HG02938 (cell line): ENCODE measurements at regions not wholly inside any gene's neighbourhood (a gene's known extent, or its start where the extent isn't known, plus 50 kb on each side); places are given as distances from the start of the nearest gene placed in this dataset.
"Not testable (repeated sequence)": the region's sequence is repeated elsewhere in the genome, so short reads cannot be mapped to it uniquely, and the experiment has no call there.

Experiments
- ATAC-seq: cut with Tn5 transposase; IDR thresholded peaks from one replicate; pipeline ENCODE4 v1.9.1; 2021; ENCODE audit warnings: mild to moderate bottlenecking, moderate library complexity; ENCODE audit not compliant: unreplicated experiment

DNA sequence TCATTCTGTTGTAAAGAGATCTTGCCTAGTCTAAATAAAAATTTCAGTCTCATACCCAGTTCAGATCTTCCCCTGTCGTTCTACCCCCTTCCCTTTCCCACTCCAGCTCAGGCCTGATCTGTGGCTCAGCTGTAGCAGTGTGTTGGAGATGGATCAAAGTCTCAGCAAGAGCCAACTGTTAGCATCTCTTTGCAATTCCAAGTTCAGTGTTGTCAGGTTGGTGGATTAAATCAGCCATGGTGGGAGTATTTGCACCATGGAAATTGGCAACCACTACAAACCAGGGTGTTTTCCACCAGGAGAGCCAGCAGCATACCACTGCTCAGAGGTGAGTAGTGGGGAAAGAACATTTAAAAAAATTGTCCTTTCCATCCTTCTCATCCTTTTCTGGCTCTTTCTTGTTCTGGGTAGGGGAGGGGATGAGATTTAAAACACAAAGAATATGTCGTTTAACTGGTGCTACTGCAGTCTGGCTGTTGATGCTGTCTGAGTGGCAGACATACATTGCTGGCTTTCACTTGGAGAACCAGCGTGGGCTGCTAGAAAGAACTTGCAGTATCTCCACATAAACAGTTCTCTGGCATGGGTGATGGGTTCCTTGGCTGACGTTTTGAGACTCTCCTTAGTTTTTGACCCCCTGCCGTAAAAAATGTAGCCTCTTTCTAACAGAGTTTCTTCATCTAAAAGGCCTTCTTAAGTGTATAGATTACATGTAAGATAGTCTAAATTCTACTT lies 514.1 kb downstream of the RAB38 start:
- ATAC-seq, result no peak

DNA sequence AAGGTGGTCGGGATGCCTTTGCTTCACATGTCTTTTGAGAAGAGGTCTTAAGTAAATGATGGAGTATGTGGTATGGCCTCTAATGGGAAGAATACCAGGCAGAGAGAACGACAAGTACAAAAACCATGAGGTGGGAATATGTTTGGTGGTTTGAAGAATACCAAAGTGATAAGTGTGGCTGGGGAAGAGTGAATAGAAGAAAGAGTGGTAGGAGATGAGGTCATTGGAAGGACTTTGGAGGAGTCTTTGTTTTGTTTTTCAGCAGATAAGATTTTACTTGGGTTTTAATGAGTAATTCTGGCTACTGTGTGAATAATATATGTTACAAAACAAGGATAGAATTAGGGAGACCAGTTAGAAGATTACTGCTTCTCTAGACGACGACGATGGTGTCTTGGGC lies 515.4 kb downstream of the RAB38 start:
- no peak for ATAC-seq

DNA sequence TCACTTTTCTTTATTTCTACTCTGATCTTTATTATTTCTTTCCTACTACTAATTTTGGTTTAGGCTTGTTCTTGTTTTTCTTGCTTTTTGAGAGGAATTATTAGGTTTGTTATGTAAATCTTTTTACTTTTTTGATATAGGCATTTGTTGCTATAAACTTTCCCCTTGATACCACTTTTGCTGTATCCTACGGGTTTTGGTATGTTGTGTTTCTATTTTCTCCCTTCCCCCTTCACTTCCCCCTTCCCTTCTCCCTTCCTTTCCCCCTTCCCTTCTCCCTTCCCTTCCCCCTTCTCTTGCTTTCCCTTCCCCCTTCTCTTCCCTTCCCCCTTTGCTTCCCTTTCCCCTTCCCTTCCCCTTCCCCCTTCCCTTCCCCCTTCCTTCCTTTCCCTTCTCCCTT lies 529.6 kb downstream of the RAB38 start:
- no peak for ATAC-seq

DNA sequence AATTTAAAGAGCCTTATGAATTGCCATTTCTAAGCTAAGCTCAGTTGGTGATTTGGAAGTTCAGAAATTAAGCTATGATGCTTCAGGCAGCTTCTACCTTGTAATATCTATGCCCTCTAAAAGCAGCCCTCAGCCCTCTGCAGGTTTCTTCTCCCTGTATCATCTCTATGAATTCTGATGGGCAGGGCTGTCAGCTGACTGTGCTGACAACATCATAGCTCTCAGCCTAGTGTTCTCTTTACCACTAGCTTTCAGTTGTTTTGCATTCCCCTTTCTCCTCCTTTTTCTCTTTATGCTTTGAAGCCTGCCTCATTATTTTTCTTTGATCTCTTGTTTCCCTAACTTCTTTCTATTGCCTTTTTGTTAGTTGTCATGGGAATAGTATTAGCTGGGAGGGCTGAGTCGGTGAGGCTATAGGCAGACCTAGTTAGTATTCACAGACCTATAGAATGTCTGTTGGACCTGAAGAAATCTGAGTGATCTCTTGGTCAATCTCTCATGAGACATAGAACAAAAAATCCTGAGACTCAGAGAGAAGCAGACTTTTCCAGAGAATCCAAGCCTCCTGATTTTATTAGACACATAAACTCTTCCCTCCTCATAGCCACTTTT lies 535.4 kb downstream of the RAB38 start:
- ATAC-seq, result no peak

DNA sequence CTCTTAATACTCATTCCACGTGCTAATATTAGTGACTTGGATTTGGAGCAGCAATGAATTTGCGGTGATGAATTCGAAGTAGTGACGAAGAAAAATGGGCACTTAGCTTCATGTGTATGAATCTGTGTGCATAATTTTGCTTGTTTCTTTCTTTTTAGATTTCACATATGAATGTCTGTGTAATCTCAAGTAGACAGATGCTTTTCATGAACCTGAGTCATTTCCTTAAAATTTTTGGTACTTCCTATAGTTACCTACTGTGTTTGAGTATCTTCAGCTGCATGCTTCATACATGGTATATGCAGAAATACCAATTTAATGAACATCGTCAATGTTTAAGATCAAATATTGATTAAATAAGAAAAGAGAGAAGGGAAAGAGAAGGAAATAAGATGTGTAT lies 540.2 kb downstream of the RAB38 start:
- no peak for ATAC-seq

DNA sequence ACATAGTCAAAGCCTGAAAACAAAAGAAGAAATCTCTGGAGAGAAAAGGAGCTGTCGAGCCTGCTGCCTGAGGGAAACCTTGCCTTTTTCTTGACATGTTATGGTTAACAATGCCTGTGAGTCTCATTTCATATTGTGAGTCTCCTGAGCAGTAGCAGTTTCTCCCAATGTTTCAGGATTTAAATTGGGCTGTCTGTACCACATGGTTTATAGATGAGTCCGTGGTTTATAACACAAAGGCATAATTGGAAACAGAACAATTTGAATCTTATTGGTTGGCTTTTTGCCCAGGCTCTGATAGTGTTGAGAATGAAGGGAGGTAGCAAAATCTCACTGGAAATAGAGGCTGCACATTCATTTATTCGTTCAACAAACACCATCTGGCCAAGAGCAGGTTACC lies 540.9 kb downstream of the RAB38 start:
- no peak for ATAC-seq

DNA sequence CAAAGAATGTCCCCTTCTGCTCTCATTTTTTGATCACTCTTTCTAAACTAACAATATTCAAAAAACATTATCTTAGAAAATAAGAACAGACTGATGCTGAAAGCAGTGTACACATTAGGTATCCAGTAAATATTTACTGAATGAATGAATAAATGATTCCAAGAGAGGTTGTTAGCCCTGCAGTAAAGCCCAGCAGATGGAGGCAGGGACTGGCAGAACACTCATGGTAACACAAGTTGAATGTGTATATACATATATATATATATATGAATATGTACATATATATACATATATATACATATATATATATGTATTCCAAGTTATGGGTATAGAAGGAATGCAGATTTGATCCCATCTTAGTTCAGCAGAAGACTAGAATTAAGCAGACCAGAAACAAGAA lies 546.3 kb downstream of the RAB38 start:
- ATAC-seq, result no peak

DNA sequence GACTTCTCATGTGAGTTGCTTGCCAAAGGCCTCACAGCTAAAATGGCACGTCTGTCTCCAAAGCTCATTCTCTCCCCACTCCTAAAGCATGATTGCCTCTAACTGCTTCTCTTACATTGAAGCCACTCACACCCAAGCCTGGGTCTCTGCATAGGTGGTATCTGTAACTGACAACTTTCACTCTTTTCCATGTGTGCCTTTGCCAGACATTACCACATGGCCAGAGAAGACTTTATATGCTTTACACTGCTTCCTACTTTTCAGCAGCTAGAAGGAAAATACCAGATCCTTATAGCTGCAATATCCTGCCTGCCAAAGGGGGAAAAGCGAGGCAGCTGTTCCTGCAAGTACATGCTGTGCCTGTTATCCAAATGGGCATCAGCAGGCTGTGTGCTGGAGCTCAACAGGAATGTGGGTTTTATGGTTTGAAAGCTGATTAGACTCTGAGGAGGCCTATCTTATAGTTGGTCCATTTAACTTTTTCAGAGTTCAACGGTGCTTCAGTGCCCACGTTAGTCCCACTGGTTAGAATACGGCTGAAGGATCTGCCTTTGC lies 547.1 kb downstream of the RAB38 start:
- no peak for ATAC-seq

DNA sequence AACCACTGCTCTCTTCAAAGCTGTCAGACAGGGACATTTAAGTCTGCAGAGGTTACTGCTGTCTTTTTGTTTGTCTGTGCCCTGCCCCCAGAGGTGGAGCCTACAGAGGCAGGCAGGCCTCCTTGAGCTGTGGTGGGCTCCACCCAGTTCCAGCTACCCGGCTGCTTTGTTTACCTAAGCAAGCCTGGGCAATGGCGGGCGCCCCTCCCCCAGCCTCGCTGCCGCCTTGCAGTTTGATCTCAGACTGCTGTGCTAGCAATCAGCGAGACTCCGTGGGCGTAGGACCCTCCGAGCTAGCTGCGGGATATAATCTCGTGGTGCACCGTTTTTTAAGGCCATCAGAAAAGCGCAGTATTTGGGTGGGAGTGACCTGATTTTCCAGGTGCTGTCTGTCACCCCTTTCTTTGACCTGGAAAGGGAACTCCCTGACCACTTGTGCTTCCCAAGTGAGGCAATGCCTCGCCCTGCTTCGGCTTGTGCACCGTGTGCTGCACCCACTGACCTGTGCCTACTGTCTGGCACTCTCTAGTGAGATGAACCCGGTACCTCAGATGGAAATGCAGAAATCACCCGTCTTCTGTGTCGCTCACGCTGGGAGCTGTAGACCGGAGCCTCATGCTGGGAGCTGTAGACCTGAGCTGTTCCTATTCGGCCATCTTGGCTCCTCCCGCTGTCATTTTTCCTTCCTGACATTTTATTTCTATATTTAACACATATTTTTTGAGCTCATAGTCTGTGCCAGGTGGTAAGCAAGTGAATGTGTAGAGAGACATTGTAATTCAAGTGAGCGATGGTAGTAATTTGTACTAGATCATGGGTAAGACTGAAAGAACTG lies 551.5 kb downstream of the RAB38 start:
- not testable (repeated sequence) for ATAC-seq

DNA sequence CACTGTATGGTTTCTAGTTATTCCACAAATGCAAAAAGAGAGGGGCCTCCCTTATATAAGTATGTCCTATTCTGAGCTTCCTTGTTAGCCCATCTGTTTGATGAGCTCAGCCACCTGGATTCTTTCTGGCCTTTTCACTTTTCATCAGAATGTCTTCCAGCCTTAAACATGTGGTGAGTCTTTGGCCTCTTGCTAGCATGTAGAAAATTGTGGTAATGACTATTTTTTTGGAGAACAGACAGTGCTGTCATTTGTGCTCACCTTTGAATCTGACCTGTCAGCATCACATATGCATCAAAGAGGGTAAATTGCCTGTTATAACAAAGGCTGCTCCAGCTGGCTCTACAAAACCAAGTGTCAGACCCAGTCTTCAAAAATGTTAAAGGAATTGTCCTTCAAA lies 558.7 kb downstream of the RAB38 start:
- no peak for ATAC-seq

DNA sequence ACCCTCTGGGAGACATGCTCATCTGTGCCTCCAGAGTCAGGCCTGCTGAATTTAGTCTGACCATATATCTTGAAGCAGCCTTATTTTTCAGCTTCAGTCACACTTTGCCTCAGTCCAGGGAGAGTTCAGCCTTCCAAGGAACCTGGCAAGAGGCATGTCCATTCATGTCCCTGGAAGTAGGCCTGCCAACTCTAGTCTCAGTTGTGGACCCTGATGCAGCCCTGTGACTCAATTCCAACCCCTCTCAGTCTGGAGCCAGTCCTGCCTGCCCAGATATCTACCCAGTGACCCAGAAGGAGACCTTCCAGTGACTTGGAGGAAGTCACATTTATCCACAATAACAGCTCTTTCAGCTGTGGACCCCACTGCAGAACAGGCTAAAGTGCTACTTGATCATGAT lies 566.6 kb downstream of the TMEM135 start:
- ATAC-seq, result no peak

DNA sequence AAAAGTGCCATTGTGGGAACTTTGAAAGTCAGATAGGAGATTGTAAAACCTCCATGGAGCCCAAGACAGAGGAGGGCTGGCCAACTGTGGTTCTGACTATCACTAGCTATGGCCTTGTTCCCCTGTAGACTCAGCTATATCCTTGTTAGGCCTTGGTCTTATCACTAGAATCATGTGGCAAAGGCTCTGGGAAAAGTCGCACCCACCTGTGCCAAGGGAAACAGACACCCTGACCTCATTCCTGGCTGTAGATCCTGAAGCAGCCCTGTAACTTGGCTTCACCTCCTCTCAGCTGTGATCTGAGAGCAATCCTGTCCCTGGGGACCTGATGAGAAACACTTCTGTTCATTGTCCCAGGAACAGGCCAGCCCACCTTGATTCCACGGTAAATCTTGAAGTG lies 566.2 kb downstream of the TMEM135 start:
- no peak for ATAC-seq

DNA sequence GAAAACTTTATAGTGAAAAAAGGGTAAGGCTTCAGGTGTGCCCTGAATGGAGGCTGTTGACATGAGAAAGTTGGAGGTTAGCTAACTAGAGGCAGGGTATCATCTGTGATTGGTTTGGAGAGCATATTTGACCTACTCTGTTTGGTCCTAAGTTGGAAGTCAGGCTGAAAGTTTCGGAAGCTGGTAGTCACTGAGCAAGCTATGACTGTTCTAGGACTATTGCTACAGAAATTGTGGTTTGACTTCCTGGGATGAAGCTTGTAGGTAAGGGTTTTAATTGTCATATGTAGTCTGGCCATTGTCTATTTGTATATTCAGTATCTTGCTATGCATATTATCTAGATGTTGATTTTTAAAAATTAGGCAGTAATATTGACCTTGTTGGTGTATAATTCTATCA lies 565.0 kb downstream of the TMEM135 start:
- no peak for ATAC-seq

DNA sequence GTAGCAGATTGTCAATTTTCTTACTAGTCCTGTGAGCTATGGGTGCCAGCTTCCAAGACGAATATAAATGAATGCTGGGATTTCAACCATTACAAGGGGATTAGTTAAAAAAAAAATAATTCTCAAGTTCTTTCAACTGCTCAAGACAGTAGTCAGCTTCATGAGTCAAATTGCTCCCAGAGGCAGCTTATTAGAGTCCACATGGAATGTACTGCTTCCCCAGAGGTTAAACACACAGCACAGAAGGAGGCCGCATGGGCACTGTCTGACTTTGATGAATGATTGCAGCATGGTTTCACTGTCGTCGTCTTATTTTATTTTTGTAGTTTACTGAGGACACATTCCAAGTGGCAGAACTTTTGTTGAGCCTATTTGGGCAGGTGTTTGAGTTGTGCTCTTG lies 563.2 kb downstream of the TMEM135 start:
- no peak for ATAC-seq

DNA sequence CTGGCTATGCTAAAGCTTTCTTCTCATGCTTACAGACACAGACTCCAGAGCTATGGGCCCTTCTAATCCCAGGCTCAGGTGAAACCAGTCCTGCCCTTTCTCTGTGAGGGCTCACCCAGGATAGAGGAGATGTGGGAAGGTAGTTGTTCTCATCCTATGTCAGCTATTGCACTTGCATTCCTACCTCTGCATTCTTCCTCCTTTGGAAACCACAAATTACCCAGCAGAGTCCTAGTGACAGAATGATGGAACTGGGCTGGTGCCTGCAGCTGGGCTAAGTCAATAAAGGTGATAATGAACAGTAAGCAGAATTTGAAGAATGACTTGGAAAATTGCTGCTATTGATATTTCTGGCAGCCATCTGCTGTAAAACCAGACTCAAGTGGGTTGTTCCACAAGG lies 560.0 kb downstream of the TMEM135 start:
- no peak for ATAC-seq

DNA sequence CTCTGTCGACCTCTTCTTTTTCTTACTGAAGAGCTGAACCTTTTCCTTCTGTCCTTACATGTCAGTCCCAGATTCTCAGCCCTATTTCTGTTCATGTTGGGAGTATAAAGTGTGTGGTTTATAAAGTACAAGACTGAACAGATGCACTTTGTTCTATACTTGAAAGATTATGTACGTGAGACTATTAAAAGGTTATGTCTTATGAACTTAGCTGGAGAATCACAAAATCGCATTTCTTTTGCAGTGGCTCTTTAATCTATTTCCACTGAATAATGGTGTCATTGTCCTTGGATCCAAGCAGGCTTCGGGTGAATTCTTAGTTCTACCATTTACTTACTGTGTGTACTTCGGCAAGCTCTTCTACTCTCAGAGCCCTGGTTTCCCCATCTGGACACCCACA lies 558.4 kb downstream of the TMEM135 start:
- no peak for ATAC-seq

DNA sequence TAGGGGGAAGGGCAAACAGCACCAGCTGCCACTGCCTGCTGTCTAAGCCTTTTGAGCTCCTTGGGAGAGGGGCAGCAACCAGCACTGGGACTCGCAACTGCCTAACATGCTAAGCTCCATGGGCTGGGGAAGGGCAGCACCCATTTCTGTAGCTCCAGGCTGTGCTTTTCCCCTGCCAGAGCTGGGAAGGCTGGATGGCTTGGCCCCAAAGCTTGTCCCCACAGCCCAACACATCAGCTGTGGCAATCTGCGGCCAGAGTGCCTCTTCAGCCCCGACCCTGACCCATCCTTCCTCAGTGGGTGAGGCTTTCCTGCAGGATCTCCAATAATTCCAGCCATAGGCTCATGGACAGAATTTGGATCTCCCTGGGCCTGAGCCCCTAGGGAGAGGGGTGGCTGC lies 551.3 kb downstream of the TMEM135 start:
- ATAC-seq, result no peak

DNA sequence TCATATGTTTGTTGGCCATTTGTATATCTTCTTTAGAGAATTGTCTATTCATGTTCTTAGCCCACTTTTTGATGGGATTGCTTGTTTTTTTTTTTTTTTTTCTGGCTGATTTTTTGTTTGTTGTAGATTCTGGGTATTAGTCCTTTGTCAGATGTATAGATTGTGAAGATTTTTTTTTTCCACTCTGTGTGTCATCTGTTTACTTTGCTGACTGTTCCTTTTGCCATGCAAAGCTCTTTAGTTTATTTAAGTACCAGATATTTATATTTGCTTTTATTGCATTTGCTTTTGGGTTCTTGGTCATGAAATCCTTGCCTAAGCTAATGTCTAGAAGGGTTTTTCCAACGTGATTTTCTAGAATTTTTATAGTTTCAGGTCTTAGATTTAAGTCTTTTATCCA lies 547.9 kb downstream of the TMEM135 start:
- ATAC-seq, result not testable (repeated sequence)

DNA sequence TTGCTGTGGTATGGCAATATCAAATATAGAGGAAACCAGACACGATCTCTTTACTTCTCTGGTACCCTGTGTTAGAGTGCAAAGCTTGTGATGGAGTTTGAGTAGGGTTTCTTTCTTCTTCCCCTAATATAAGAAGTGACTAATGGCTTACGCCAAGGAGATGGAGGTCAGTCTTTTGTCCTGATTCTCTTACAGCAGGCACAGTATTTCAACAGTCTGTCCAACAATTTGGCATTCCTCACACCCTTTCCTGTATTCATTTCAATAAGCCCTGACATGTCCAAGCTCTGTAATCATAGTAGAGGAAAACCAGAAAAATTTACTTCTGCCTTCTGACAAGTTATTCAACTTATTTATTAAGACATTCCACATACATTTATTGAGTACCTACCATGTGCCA lies 546.2 kb downstream of the TMEM135 start:
- no peak for ATAC-seq

DNA sequence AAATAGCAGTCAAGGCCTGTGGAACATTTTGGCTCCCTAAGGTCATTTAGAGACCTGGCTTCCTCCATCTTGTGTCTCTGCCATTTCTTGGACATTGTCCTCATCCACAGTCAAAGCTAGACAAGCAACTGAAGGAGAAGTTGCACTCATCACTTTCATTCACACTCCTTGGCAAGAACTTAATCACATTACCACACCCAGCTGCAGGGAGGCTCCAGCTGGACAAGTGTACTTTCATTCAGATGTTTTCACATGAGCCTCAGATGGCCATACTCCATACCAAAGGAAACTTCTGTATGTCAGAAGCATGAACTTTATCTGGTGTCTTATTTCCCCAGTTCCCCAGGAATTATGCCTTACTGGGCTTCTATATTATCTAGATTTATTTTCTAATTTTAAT lies 537.4 kb downstream of the TMEM135 start:
- no peak for ATAC-seq

DNA sequence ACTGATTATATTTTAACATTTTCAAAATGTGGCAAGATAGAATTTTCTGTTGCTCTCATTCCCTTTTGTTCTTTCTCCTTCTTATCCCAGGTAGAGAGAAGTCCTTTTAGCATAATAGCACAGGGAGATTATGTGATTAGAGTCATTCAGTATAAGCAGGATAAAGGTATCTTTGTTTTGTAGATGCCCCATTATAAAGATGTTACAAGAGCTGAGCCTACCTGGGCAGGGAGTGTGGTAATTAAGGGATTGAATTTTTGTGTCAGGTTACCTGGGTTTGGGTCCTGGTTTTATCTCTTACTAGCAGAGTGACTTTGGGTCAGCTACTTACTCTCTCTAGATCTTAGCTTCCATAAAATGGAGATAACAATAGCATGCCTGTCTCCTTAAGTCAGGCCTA lies 536.5 kb downstream of the TMEM135 start:
- ATAC-seq, result no peak

DNA sequence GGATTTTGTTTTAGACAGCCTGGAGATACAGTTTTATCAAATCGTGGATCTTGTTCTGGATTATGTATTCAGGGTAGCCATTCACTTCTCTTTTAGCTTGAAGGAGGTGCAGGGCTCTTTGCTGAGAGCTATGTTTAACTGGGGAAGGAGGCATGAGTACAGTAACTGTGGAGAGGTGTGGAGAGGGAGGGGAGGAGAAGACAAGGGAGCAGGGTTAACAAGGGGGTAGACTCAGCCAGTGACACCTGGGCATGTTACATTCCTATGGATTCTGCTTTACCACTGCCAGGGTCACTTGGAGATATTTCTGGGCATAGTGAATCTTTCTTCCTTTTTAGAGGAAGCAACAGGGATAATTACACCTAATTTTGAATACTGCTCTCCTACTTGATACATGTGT lies 536.0 kb downstream of the TMEM135 start:
- ATAC-seq, result no peak
